GM18502 (cell line): ENCODE measurements at regions not wholly inside any gene's neighbourhood (a gene's known extent, or its start where the extent isn't known, plus 50 kb on each side); places are given as distances from the start of the nearest gene placed in this dataset.

Experiments used
- ATAC-seq: cut with Tn5 transposase; IDR thresholded peaks from one replicate; pipeline ENCODE4 v1.9.1; 2021; ENCODE audit warnings: mild to moderate bottlenecking; ENCODE audit not compliant: unreplicated experiment, poor library complexity

DNA sequence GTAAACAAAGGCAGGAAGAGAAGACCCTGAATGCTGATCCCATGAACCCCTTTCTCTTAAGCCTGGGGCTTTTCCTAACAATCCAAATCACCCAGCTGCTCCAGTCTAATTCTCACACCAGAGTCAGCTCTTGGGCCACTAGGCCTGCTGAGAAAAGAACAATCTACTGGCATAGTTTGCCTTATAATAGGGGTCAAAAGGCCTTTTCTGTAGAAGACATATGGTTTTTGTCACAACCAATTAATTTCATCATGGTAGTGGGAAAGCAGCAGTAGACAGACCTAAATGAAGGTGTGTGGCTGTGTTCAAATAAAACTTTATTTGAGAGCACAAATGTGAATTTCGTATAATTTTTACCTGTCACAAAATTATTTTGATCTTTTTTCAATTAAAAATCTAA lies 994.7 kb upstream of the EPHA7 start:
- ATAC-seq = no peak

- no peak for ATAC-seq
Measured at GRCh38 chr6:94401311-94401710, 982.0 kb upstream of the EPHA7 start.

- no peak for ATAC-seq
Measured at GRCh38 chr6:94394822-94395221, 975.5 kb upstream of the EPHA7 start.

- ATAC-seq = no peak
Measured at GRCh38 chr6:94389218-94389617, 969.9 kb upstream of the EPHA7 start.

- ATAC-seq = no peak
Measured at GRCh38 chr6:94377835-94378234, 958.5 kb upstream of the EPHA7 start.

- ATAC-seq = no peak
Measured at GRCh38 chr6:94376876-94377275, 957.5 kb upstream of the EPHA7 start.

GRCh38 chr6:94372229-94372628 lies 952.9 kb upstream of the EPHA7 start:
- ATAC-seq = no peak

- ATAC-seq = no peak
Measured at GRCh38 chr6:94367316-94367715, 948.0 kb upstream of the EPHA7 start.

DNA sequence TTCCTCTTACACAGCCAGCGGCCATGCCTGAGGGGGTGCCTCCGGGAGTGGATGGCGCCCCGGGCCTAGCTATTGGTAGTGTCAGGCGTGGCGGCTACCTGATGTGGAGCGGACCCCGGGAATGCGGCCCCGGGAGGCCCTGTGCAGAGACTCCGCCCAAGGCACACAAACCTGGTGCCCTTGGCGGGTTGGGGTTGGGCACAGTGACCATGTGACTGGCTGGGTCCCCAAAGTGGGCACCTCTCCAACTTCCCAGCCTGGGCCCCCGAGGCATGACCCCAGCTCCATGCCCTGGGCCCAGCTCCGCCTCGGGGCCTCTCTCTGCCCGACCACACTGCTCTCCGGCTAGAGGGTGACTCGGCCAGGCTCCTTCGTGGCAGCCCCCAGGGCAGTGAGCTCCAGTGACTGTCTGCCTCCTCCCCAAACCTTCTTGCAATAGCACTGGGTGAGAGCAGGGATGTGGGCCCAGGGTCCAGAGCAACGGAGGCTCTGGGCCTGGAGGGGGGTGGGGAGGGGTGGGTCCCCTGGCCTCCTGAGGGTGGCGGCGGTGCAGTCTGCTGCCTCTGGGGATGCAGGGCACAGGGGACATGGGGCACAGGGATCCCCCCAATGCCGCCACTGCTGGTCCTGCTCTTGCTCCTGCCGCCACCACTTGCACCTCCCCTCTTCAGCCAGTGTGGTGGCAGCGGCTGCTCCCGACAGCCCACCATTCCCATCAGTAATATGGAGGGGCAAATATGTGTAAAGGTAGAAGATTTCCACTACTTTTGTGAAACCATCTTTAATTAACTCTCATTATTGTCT lies 942.9 kb upstream of the EPHA7 start:
- no peak for ATAC-seq

GRCh38 chr6:94361304-94362060 lies 942.1 kb upstream of the EPHA7 start:
- ATAC-seq = no peak

DNA sequence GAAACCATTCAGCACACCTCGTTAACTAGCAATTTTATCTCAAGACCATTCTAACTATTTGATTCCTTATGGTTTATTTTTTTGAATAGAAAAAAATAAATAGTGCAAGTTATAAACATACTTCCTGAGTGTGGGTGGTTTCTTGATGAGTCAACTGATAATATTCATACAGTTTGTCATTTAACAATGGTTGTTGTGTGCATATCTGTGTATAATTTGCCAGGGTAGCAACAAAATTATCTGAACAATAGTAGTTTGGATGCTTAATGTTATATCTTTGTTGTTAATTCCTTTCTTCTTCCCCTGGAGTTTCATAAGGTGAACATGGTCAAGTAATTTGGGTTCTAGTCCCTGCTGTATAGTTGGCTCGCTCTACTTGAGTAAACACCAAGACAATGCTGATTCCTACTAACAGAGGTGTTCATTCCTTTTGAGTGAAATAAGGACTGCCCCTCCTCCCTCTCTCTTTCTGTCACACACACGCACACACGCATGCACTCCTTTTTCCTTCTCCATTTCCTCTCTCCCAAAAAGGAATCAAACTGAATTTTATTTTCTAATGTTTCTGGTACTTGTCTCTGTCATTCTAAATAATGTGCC lies 938.1 kb upstream of the EPHA7 start:
- ATAC-seq = no peak

DNA sequence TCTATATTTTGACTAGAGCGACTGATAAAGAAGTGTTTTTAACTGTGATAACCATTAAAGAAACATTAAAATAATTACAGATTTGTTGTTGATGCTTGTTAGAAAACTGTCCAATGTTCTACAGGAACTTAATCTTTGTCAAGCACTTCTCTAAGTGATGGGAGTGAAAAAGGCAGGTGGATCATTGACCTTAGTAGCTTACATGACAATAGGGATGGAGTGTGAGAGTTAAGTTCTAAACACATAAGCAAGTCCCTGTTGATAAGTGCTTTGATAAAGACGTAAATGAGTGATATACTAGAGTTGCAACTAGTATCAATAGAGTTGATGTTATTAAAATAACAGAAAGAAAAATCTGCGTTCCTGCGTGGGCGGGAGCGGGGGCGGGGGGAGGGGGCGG lies 931.5 kb upstream of the EPHA7 start:
- no peak for ATAC-seq

DNA sequence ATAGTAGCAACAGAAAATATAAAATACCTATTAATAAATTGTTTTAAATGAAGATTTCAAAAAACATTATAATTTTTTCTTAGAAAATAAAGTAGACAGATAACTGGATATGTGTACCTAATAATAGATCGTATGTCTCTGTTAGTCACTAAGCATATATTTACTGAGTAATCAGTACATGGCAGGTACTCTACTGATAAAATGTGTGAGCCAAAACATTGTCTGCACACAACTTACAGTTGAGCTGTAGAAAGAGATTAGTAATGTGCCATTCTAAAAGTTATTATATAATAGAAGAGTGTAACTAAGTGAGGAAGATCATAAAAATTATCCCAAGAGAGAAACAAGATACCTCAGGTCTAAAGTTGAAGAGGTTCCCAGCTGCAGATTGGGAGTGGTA lies 929.9 kb upstream of the EPHA7 start:
- no peak for ATAC-seq

- ATAC-seq = no peak
Measured at GRCh38 chr6:94344866-94345265, 925.5 kb upstream of the EPHA7 start.

DNA sequence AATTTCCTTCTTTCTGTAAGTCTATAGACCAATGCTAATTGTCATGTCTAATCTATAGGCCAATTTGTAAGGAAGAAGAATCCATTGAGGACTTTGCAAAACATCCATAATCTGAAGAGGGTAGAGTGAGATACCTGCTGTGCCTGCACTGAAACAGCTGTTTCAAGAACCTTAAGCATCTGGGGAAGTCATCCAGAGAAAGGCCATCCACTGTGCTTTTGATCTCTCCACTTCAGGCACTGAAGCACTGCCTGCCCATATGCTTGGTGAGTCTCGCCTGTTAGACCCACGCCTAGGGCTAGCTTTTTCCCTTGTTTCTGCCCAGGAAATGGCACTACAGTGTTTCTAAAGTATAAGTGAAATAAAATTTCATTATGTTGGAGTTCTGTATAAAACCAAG lies 921.8 kb upstream of the EPHA7 start:
- ATAC-seq = no peak

DNA sequence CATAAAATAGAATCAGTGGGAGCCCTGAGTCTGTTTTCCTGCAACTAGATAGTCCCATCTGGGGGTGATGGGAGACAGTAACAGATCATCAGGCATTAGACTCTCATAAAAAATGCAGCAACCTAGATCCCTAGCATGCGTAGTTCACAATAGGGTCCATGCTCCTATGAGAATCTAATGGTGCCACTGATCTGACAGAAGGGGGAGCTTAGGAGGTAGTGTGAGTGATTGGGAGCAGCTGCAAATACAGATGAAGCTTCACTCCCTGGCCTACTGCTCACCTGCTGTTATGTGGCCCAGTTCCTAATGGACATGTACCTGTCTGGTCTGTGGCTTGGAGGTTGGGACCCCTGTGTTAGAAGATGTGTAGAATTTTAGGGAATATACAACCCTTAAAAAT lies 904.5 kb upstream of the EPHA7 start:
- ATAC-seq = no peak

DNA sequence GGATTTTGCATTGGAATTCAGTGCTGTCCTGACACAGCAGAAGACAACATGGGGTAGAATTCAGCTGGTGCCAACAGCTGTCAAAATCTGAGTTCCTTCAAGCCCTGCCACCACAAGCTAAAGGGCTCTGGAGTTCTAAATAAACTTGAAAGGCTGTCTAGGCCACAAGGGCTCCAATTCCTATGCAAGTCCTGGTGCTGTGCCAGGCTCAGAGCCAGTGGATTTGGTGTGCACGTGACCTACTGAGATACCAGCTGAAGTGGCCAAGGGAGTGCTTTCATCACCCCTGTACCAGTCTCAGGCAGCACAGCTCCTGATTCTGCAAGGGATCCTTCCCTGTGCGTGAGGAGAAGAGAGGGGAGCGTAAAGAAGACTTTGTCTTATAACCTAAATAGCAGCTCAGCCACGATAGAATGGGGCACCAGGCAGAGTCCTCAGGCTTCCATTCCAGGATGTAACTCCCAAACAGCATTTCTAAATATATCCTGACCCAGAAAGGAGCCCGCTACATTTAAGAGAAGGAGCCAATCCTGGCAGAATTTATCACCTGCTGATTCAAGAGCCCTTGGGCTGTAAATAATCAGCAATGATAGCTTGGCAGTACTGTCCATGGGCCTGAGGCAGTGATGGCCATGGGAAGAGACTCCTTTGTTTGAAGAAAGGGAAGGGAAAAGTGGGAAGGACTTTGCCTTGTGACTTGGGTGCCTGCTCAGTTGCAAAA lies 881.2 kb upstream of the EPHA7 start:
- no peak for ATAC-seq

GRCh38 chr6:94289131-94289530 lies 869.8 kb upstream of the EPHA7 start:
- ATAC-seq = no peak

GRCh38 chr6:94278146-94278545 lies 858.8 kb upstream of the EPHA7 start:
- no peak for ATAC-seq

GRCh38 chr6:94272327-94272726 lies 853.0 kb upstream of the EPHA7 start:
- no peak for ATAC-seq
